RKO (cell line): ENCODE measurements at regions not wholly inside any gene's neighbourhood (a gene's known extent, or its start where the extent isn't known, plus 50 kb on each side); places are given as distances from the start of the nearest gene placed in this dataset.
A peak's percentile ranks its signal among the peaks of the same experiment; 100 is the strongest.

Experiments
- DNase-seq: peaks from one replicate; pipeline ENCODE4 v3.0.0-alpha.2; 2016; ENCODE audit warnings: low spot score

DNA sequence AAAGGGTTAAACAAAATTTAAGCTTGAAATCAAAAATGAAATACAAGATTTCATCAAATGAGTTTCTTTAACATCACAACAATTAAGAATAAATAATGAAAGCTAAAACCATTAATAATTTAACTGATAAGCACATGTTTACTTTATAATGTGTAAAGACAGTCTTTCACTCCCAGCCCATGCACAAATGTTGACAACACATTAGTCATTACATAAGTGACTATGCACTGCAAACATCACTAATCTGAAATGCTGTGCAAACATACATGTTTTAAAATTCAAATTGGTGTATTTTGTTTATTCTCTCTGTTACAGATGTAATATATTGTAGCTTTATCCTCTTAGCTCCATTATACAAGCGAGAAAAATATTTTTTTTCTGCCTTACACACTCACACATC, 220.6 kb upstream of the CPXCR1 start:
- DNase-seq, result no peak

DNA sequence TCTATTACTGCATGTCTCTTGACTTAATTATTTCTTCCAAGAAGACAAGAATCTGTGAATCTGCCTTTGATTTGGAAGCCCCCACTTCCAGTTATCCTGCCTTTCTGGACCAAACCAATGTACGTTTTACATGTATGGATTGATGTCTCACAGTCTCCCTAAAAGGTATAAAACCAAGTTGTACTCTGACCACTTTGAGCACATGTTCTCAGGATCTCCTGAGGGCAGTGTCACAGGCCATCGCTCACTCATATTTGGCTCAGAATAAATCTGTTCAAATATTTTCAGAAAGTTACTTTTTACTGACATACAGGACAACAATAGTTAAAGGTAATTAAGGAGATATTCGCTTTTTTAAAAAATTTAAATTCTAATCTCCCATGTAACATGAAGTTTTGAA, 188.6 kb upstream of the CPXCR1 start:
- DNase-seq, result no peak

DNA sequence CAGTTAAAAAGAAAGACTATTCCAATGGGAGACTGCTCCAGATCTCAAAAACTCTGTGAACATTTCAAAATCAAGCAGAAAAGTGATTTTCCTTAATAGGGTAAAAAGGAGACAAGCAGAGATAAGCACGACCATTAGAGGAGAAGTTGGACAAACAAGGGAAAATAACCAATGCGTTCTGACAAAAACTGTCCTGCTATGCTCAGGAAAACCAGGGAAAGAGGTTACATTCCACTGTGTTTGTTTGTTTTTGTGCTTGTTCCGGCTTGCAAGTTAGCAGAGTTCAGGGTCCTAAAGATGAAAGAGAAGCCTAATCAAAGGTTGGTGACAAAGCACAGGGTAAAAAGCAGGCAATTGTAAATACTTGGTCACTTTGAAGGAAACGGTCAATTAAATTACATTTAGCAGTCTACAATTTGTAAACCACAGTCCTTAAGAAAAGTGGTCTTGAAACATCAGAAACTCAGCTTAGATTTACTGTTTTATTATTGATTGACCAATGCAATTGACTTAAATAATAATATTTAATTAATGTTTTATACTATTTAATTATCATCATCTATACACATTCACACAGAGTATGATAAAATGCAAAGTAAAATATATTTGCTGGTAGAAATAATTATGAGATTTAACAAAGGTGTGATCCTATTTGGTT, 186.2 kb upstream of the CPXCR1 start:
- DNase-seq, result no peak

DNA sequence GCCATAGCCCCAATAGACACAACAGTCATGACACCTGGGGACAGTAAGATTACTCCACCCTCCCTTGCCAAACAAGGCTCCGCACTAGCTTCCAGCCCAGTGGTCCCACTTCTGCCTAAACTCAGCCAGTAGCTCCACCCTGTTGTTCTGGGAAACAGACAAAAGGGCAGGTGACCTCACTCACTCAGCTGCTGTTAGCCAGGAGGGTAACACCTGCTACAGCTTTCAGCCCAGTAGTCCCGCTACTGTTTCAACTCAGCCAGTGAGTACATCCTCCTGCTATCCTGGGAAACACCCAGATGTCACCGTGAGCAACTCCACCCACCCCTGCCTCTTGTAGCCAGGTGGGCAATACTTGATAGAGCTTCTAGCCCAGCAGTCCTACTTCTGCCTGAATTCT, 162.7 kb upstream of the CPXCR1 start:
- DNase-seq, result no peak

DNA sequence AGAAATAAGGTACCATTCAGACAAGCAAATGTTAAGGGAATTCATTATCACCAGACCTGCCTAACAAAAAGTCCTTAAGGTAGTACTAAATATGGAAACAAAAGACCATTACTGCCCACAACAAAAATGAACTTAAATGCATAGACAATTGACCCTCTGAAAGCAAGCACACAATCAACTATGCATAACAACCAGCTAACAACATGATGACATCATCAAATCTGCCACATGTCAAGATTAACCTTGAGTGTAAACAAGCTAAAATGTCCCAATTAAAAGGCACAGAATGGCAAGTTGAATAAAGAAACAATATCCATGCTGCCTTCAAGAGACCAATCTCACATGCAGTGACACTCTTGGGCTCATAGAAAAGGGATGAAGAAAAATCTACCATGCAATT, 160.7 kb upstream of the CPXCR1 start:
- DNase-seq, result no peak

DNA sequence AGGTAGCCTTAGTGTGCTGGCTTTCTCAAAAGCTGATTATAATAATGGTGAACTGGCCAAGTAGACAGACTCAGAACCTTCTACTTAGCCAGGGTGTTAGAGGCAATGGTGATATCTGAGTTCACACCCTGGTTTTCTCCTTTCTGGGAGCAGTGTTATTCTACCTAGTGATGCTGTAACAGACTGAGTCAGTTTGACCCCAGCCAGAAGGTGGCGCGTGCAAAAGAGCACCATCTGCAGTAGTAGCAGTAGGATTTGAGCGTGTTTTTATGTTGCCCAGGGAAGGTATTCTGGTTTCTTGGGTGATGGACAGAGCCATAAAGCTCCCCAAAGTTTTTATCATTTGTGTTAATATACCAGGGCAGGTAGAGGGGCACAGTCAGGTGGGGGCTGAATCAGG, 143.8 kb upstream of the CPXCR1 start:
- DNase-seq, result no peak

DNA sequence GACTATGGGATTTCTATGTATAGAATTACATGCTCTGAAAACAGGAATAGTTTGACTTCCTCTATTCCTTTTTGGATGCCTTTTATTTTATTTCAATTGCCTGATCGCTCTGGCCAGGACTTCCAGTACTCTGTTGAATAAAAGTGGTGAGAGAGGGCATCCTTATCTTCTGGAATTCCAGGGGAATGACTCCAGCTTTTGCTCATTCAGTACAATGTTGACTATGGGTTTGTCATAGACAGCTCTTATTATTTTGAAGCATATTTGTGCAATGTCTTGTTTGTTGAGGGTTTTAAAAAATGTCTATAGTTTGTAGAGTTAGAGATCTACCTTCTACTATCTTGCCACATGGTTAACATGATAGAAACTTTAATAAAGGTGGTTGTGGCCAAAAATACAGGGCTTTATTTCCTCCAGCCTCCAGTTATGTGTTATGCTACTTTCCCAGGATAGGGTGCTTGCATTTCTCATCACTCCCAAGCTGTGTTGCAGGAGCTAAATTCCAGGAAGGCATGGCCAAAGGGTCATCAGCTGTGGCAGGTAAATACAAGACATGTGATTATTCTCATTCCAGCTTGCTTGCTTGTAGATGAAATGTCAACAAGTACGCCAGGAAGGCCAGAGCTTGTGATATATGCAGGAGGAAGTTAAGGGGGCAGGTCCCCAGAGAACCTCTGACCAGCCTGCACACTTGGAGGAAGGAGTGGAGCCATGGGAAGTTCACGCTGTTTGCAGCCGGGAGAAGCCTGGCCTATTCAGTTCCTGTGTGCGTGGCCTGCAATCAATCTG, 142.4 kb upstream of the CPXCR1 start:
- DNase-seq, result no peak

DNA sequence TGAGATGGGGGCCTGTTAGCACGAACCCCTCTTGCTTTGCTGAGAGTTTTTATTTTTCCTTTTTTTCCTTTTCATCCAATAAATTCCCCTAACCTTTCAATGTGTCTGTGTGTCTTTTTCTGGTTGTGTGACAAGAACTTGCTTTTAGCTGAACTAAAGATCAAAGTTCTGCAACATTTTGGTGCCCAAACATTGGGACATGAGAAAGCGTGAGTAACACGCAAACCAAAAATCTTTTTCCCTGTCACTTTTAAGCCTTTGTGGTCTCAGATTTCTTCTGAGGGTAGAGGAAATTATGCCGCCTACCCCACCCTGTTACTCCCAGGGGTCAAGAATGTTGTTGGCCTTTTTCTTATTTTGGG, 141.8 kb upstream of the CPXCR1 start:
- DNase-seq, result no peak

DNA sequence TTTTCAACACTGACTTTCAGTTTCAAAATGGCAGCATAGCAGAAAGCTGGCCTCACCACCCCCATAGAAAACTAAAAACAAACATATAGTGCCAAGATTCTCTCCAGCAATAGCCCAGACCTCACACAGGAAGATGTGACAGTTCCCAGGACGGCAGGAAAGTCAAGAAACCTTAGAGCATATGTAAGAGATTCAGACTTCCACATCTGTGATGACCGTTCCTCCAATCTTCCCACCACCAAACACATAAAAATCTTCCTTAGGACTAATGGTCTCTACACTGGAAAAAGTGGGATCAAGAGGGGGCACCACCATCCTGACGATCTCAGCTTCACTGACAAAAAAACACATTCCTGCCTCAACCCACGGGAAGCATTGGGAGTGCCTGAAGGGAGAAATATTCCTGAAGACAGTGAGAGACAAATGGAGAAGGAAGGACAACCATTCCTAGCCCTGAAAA, 134.1 kb upstream of the CPXCR1 start:
- DNase-seq, result no peak

DNA sequence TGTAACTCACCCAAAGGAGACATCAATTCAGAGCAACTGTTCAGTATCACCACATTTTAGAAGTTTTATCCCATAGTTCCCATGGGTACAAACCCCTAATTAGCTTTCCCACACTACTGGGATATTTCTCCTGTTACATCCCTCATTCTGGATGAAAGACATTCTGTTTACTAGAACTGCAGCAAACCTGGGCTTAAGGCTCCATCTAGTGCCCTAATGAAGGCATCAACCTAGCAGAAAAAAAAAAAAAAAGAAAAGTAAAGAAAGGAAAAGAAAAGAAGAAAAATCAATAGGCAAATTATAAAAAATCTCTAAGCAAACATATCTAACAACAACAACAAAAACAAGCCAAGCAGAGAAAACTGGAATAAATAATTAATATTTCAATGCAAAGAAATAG, 133.7 kb upstream of the CPXCR1 start:
- DNase-seq, result peak; percentile 61

DNA sequence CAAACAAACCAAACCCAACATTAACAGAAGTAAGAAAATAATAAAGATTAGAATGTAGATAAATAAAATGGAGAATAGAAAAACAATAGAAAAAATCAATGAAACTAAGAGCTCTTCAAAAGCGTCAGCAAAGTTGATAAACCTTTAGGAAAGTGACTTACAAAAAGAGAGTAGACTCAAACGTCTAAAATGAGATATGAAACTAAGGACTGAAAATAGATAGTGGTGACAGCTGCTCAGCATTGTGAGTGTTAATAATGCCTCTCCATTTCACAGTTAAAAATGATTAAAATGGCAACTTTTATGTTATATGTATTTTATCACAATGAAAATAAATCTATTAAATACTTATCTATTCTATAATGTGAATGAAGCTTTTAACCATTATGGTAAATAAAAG, 125.7 kb upstream of the CPXCR1 start:
- DNase-seq, result no peak

DNA sequence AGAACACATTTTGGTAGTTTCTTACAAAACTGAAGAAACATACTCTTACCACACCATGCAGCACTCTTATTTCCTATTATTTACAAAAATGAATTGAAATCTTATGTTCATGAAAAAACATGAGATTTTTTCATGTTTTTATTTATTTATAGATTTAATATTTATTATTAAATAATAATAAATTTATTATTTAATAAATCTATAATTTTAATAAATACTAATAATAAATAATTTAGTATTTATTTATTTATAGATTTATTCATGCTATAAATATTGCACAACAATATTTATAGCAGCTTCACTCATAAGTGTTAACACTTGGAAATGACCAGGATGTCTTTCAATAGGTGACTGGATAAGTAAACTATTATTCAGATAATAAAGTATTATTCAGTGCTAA, 91.6 kb upstream of the CPXCR1 start:
- no peak for DNase-seq

DNA sequence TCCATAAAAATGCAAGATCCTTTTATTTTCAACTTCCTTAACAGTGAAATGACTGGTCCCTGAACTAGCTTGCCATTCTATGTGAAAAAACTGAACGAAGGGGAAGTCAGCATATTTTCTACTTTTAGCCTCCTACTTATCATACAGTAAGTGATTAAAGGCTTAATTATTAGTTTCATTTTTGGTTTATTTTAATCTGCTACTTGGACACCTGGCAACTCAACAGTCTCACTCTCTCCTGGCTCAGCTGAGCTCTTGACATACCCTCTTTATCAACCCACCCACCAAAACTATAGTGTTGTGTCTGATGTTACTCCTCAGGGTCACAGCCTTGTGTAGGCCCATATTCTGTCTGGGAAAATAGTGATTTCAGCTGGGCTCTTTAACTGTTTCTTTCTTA, 86.2 kb upstream of the CPXCR1 start:
- DNase-seq, result no peak

DNA sequence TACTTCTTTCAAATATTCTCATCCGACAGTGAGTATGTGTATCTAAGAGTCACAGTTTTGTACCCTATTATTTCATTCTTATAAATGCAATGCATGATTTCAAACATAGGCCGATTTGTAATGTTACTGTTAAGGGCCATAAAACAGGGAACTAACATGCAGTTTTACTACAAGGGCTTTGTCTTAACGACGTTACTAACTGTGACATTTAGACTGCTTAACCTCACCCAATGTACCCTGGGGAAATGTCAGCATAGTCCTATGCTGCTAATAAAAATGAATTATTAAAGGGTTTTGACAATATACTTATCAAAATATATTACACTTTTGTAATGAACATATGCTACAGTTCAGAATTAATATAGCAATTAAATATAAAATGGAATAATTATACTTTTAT, 74.8 kb upstream of the CPXCR1 start:
- no peak for DNase-seq
